Glomerular endothelial cell (primary cell): ENCODE measurements at regions not wholly inside any gene's neighbourhood (a gene's known extent, or its start where the extent isn't known, plus 50 kb on each side); places are given as distances from the start of the nearest gene placed in this dataset.
A peak's percentile ranks its signal among the peaks of the same experiment; 100 is the strongest.

ENCODE experiments used
- DNase-seq: peaks from one replicate; pipeline ENCODE4 v3.0.0-alpha.2; 2011; ENCODE audit warnings: low read depth, low spot score; ENCODE audit errors: extremely low read depth

DNA sequence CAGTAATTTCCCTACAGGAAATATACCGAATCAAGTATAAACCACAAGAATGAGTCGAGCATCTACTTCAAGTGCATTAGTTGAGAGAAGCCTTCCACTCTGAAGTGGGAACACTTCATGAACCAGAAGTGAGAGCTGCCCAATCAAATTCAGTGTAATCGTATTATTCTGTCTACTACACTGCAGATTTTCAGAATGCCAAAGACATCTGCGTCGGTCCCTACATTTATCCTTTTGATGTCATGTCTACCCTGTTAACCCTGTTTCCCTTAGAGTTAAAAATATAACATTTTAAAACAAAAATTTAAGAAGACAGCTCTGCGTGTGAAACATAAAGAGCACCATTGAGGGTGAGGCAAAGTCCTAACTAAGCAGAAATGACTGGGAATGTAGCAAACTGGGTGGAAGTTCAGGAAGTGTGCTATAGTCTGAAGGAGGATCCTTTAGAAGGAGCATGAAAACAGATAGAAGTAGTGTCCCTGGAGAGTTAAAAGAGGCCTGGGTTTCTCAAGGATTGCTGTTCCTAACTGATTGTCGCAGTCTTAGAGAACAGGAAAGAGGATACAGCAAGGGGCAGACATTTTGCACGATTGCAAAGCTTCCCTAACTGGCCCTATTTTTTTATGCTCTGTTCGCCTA is 291.2 kb downstream of the PTPRC start:
- DNase-seq: no peak

DNA sequence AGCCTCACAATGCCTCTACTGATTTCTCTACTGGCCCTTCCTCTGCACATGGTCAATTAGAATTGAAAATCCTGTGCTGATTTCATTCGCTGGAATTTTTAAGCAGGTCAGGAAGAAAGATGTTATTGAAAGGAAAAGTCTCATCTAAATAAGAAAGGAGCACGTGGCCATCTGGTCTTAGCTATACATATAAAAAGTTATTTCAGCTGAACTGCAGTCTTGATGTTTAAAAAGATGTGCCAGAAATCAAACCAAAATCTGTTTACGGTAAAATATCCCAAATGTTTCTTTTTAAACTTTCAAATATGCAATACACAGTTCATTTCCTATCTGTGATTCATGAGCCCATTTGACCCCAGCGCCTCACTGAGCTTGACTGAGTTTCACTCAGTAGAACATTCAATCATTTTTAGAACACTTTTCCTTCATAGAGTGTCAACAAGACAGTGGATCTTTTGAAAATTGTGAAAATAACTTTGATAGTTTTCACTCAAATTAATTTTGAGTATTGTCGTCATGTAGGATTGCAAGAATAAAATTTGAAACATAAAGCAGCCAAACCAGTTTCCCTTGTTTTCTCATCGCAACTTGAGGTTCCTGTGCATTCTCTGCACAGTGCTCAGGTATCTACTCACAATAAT is 293.6 kb downstream of the PTPRC start:
- DNase-seq: no peak

DNA sequence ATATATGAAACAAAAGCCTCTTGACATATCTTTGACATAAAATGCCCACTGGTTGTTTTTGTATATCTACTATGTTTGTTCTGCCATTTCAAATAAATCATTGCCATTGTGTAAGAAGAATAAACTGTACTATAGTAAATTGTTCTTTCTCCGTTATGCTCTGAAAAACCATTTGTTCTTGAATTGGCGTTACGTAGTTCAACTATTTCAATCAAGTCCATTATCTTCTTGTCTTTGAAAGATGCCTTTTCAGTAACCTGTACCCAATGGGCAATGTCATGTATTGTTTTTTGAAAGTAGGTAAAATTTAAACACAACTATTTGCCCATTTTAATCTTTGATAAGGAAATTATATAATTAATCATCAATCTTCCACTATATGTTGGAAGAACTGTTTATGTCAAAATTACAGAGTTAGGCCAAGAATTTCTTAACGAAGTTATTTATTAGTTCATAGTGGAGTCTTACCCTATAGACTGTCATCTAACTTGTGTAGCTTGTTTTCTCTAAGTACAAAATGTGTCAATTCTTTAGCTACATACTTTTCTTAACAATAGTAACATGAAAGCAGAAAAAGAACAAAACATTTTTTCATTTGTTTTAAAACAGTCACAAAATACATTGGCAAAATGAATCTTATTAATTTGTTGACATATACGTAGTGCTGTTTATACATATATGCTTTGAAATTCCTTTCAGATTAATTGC is 294.8 kb downstream of the PTPRC start:
- DNase-seq: no peak

DNA sequence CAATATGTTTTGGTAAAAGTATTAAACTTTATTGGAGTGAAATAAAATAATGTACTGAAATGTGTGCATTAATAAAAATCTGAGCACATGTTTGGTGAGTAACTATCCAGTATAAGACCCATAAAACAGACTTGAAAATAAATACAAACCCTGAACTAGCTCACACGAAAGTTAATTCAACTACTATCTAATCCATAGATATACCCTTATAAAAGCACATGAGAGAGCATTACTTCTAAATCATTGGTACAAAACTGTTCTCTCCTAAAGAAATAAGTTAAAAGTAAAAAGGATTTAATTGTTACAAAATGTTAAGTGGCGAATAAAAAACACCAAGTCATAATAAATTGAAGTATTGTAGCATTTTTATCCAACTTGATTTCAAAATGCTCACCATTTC is 295.6 kb downstream of the PTPRC start:
- no peak for DNase-seq

DNA sequence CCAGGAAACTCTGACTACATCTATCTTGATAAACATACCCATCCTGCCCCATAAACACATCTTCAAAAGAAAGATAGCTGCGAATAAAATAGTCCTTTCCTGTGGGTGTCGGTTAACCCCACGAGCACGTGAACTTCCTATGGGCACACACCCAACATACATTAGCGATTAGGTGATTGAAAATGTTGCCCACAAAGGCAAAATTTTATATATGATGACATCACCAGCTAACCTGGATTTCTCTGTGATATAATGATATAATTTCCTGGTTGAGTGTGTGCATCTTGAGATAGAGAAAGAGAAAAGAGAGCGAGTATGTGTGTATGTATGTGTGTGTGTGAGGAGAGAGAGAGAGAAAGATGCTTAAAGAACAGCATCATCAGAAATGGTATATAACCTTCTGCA is 296.1 kb downstream of the PTPRC start:
- DNase-seq: no peak

DNA sequence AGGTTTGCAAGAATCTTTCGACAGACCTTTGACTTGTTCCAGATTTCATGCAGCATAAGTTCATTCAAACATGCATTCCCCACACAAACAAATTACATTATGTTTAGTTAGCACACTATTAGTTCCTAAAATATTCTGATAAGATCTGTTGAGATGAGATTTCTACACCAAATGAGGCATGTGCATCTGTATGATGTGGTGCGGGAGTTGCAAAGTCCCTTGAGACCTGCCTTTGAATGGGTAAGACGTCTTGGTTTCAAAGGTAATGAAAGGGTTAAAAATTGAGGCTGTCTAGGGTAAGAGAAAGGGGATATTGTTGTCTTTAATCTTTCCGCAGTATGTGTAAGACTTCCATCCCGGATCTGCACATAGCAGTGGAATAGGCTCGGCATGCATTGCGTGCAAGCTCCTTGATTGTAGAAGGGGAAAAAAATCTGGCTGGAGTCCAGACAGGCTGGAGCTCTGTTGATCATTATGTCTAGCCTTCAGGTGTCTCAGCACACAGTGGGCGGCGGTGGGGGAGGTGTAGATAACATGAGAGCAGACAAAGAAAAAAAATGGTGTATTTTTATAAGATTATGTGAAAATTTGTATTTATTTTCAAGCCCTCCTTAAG is 296.6 kb downstream of the PTPRC start:
- DNase-seq: peak; percentile 97

DNA sequence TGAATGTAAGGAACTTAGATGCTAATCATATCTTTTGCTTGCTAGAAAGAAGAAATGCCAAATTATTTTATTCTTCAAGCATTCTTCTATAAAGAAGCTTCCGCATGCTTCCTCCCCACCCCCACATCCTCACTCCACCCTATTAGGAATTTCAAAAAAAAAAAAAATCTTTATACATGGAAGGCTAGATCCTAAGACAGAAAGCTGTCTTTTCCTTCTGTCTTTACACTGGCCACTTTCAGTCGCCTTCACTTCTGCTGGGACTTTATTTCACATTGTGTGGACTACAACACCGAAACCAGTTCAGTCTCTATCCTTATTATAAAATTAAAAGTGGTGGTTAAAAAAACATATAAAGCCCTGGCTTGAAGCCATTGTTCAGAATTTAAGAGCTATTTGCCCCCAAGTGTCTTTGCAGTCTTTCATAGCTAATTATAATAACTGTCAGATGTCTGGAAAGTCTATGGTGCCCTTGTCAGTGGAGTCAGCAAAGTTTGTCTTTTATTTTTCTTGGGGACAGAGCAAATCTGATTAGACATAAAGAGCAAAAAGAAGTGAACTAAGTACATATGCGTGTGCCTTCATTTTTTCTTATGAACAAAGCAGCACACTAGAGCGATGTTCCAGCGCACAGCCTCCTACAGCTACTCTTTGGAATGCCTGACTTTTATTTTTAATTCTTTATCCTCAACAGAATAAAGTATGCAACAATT is 297.7 kb downstream of the PTPRC start:
- DNase-seq: no peak

DNA sequence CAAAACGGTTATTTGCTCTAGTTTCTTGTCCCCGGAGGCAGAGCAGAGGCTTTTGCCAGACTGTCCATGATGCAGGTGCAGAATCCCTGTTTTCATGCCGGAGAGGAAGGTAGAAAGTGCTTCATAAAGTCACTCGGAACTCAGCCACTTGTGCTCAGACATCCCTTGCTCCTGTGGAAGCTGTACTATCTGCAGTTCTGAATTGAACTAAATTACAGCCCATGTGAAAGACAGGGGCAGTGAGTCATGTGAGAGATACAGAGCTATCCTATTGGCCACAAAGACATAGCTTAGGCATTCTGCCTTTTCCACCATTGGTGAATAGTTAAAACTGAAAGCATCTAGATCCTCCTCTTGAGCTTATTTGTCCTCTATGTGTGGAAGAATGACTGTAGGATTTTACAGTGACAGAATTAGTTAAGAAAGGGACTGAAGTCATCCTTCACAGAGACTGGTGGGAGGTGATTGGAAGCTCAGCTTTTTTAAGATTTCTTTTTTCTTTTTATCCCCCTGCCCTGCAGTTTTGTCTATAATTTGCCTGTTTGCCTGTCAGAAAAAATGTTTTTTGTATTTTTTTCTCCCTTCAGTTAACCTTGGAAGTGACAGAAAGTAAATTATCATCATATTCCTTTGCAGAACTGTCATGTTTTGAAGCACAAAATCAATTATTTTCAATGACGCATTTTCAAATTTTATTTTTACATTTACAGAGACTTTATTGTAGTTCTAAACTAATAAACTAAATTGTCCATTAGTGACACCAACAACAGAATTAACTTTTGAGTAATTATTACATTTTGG is 298.6 kb downstream of the PTPRC start:
- peak; percentile 85 for DNase-seq

DNA sequence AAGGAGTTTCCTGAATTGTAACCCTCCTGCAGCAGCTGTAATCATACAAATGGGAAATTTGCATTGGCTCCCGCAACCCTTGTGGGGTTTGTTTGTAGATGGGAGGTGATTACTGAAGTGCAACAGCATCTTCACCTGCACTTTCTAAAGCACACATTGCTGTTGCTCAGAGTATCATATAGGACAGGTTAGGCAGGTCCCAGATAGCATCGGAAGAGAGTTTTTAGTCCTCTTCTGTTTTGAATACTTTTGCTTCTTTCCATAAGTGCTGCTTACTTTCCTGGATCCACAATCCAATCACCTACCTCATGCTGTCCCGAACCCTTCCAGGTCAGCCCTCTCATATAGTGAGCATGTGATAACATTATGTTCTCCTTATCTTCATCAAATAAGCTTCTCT is 300.4 kb downstream of the PTPRC start:
- no peak for DNase-seq

DNA sequence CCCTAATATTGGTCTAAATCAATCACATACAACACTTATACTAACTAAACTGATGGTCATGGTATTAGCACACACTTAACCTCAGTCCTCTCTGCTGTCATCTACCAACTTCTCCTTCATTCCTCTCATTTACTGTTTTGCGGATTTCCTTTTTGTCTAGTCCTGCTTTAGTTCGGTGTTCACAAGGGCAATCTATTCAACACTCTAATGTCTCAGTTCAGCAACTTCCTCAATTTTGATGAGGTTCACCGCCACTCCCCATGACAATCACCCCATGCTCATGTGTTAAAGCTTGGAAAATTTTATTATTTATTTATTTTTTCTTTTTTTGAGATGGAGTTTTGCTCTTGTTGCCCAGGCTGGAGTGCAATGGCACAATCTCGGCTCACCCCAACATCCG is 301.1 kb downstream of the PTPRC start:
- no peak for DNase-seq

DNA sequence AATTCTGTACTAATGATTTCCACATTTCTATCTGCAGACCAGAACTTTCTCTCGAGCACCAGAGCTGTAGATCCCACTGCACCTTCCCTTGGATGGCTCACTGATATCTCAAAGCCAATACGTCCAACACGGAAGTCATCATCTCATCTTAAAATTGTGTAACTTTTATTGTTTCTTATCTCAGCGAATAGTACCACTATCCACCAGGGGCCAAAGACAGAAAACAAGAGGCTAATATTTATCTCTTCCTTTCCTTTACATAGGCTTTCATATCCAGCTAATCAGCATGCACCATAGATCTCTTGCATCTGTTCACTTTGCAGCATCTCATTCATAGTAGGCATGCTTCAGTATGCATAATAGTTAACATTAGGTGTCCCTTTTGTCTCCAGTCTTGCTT is 303.6 kb downstream of the PTPRC start:
- DNase-seq: no peak

DNA sequence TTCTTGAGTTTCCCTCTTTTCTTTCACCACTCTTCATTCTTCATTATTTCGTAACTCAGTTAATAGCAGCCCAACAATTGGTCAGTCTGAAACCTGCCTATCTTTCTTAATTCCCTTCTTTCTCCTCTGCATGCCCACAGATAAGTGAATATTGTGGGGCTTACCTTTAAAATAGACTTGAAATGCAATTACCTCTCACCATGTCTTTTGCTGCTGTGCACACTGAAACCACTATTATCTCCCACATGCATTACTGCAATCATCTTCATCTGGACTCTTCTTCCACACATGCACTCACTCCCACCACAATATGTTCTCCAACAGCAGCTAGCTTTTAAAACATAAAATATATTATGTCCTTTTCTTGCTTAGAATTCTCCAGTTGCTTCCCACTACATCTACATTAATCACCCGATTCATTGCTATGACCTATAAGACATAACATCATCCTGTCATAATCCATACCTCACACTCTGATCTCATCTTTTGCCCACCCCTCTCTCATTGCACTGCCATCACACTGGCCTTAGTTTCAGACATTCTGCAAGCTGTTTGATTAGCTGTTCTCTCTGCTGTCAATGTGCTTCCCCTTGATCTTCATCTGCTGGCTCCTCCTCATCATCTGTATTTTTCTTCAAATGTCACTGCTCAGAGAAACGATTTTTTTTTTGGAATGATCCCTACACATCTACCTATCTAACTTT is 304.8 kb downstream of the PTPRC start:
- DNase-seq: no peak

DNA sequence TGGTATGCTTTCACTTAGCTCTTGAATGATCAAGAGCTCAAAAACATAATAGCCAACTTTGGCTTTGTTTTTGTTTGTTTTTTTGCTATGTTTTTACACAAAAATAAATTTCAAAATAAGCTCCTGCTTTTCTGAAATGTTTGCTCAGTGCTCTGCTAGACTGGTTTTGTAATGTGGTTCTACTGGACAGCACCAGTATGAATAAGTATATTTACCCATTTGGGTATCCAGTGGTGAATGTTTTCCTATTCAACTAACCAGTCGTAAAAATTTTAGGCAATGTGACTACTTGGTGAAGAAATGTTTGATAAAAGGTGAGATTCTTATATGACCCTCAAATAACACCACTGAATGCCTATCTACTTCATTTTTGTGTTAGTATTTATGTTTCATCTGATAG is 308.6 kb downstream of the PTPRC start:
- DNase-seq: no peak

DNA sequence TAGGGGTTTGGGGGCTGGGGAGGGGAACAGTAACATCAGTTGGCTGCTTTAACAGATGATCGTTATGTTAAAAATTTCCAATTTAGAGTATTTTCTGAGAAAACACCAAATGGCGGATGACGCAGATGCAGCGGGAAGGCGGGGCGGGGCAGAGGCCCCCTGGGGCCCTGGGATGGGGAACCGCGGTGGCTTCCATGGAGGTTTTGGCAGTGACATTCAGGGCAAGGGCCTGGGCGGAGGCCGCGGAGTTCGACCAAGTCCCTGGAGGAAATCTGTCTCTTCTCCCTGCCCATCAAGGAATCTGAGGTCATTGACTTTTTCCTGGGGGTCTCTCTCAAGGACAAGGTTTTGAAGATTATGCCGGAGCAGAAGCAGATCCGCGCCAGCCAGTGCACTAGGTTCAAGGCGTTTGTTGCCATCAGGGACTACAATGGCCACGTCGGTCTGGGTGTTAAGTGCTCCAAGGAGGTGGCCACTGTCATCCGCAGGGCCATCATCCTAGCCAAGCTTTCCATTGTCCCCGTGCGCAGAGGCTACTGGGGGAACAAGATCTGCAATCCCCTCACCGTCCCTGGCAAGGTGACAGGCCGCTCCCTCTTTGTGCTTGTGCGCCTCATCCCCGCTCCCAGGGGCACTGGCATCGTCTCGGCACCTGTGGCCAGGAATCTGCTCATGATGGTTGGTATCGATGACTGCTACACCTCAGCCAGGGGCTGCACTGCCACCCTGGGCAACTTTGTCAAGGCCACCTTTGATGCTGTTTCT is 310.2 kb downstream of the PTPRC start:
- DNase-seq: no peak

DNA sequence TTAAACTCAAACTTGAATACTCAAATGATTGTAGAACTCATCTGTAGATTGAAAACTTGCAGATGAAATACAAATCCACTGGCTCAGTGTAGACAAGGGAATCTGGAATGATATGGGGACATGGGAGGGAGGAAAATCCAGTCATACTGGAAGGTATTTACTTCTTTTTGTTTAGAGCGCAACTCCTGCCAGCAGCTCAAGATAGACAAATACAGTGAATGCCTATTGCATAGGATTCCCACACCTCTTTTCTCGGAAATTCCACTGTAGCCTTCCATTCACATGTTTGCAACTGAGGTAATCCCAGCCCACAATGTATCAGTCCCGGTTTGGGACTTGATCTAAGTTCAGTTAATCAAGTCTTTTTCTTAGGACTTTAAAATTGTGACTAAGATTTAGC is 311.2 kb downstream of the PTPRC start:
- no peak for DNase-seq

DNA sequence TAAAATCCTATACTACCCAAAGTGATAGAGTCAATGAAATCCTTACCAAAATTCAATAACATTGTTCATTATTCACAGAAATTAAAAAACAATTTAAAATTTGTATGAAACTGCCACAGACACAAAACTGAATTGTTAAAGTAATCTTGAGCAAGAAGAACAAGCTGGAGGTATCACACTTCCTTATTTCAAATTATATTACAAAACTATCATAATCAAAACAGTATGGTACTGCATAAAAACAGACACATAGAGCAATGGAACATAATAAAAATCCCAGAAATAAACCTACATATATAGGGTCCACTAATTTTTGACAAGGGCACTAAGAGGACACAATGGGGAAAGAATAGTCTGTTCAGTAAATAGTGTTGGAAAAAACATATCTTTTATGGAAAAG is 316.2 kb downstream of the PTPRC start:
- DNase-seq: no peak

DNA sequence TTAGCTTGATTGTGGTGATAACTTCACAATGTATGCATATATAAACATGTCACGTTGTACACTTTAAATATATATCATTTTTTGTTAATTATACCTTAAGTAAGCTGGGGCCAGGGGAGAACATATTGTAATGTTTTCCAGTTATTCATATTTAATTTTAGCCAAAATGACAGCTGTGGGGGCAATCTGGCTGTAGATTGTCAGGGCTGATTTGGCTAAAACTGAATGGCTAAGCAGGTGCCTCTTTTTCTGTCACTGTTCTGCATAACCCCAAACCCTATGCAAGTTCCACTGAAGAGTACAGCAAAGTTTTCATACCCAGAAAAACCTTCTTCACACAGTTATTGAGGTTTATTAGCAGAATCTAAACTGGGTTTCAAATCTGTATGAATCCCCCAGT is 318.2 kb downstream of the PTPRC start:
- no peak for DNase-seq

DNA sequence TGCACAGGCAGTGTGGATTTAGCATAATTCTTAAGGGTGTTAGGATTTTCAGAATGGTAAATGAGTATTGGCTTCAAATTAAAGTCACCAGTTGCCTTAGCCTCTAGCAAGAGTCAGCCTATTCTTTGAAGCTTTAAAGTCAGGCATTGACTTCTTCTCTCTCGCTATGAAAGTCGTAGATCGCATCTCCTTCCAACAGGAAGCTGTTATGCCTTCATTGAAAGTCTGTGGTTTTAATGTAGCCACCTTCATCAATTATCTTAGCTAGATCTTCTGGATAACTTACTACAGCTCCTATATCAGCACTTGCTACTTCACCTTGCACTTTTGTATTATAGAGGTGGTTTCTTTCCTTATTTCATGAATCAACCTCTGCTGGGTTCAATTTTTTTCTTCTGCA is 320.2 kb downstream of the PTPRC start:
- no peak for DNase-seq

DNA sequence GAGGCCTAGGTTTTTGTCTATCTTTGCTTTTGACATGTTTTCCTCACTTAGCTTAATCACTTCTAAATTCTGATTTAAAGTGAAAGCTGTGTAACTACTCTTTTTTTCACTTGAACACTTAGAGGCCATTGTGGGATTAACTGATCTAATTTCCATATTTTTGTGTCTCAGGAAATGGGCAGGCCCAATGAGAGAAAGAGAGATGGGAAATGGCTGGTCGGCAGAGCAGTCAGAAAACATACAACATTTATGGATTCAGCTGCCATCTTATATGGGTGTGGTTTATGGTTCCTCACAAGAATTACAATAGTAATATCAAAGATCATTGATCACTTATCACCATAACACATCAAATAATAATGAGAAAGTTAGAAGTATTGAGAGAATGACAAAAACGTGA is 320.8 kb downstream of the PTPRC start:
- no peak for DNase-seq
